PC-9 (cell line): ENCODE measurements at regions not wholly inside any gene's neighbourhood (a gene's known extent, or its start where the extent isn't known, plus 50 kb on each side); places are given as distances from the start of the nearest gene placed in this dataset.

Source experiments
- BruUV-seq: library from RNA; stranded (reverse); fragments of 400-500 nt; replicated peaks from 2 replicates; lab custom pipeline; 2021; lab: Mats Ljungman, UMichigan
- CTCF ChIA-PET: fragments of 300-600 bp; sonication (Branson Sonifier 250); formaldehyde crosslinking; loops from one replicate; lab custom pipeline; 2022; ENCODE audit warnings: antibody characterized with exemption; lab: Charles Lee
- POLR2A ChIA-PET: fragments of 300-600 bp; sonication (Branson Sonifier 250); formaldehyde crosslinking; loops from one replicate; lab custom pipeline; 2022; ENCODE audit warnings: antibody characterized with exemption; ENCODE audit not compliant: unreplicated experiment; lab: Charles Lee
- DNase-seq, 2 experiments: peaks; one replicate each; pipeline versions ENCODE4 v3.0.0 to v3.0.0-alpha.2; 2015 to 2022; ENCODE audit warnings: mixed read lengths in 1 of 2
- H2AFZ ChIP-seq: fragments of 200-600 bp; sonication (generic); 2 replicates; pipeline ENCODE4 v1.8.1; 2017; ENCODE audit warnings: antibody characterized with exemption
- H3F3A ChIP-seq: fragments of 200-600 bp; sonication (generic); 2 replicates; pipeline ENCODE4 v1.8.1; 2017; ENCODE audit warnings: antibody characterized with exemption, mild to moderate bottlenecking, low read depth; ENCODE audit not compliant: insufficient read depth
- H3K27ac ChIP-seq: fragments of 200-600 bp; sonication (generic); 2 replicates; pipeline ENCODE4 v1.6.1; 2016; ENCODE audit warnings: mixed run types
- H3K27me3 ChIP-seq: fragments of 200-600 bp; sonication (generic); 2 replicates; pipeline ENCODE4 v1.6.1; 2016; ENCODE audit warnings: low read depth, mixed run types; ENCODE audit not compliant: insufficient read depth
- H3K36me3 ChIP-seq: fragments of 200-600 bp; sonication (generic); 2 replicates; pipeline ENCODE4 v1.6.1; 2016; ENCODE audit warnings: low read depth, mixed run types
- H3K4me1 ChIP-seq: fragments of 200-600 bp; sonication (generic); replicated peaks from 2 replicates; pipeline ENCODE4 v1.6.1; 2016; ENCODE audit warnings: mixed run types; ENCODE audit not compliant: insufficient read depth
- H3K4me2 ChIP-seq: fragments of 200-600 bp; sonication (generic); 2 replicates; pipeline ENCODE4 v1.6.1; 2017; ENCODE audit warnings: mixed run types
- H3K4me3 ChIP-seq: fragments of 200-600 bp; sonication (generic); 2 replicates; pipeline ENCODE4 v1.6.1; 2016; ENCODE audit warnings: mixed run types
- H3K79me2 ChIP-seq: fragments of 200-600 bp; sonication (generic); 2 replicates; pipeline ENCODE4 v1.6.1; 2017; ENCODE audit warnings: low read depth, mixed run types
- H3K9me2 ChIP-seq: fragments of 200-600 bp; sonication (generic); 2 replicates; pipeline ENCODE4 v1.8.1; 2017; ENCODE audit warnings: mild to moderate bottlenecking; ENCODE audit not compliant: insufficient read depth
- H3K9me3 ChIP-seq: fragments of 200-600 bp; sonication (generic); 2 replicates; pipeline ENCODE4 v1.8.1; 2016; ENCODE audit warnings: low read depth; ENCODE audit not compliant: insufficient read depth
- H4K20me1 ChIP-seq: fragments of 200-600 bp; sonication (generic); 2 replicates; pipeline ENCODE4 v1.8.1; 2017; ENCODE audit not compliant: insufficient read depth
- EZH2 ChIP-seq: fragments of 200-600 bp; sonication (generic); IDR thresholded peaks from 2 replicates; pipeline ENCODE4 v1.8.0; 2017; ENCODE audit warnings: antibody characterized with exemption, low read depth
- intact Hi-C: fragments of 100-400 bp; cut with micrococcal nuclease; formaldehyde crosslinking; loops from one replicate; pipeline ENCODE4 v1.10.0; 2022; ENCODE audit not compliant: unreplicated experiment
- TF ChIP-seq, protein P1 (sequence below): fragments of 200-600 bp; sonication (generic); conservative IDR thresholded peaks from 2 replicates; pipeline ENCODE4 v1.6.1; 2017; ENCODE audit warnings: mixed run types, antibody characterized with exemption, mild to moderate bottlenecking, moderate library complexity

DNA sequence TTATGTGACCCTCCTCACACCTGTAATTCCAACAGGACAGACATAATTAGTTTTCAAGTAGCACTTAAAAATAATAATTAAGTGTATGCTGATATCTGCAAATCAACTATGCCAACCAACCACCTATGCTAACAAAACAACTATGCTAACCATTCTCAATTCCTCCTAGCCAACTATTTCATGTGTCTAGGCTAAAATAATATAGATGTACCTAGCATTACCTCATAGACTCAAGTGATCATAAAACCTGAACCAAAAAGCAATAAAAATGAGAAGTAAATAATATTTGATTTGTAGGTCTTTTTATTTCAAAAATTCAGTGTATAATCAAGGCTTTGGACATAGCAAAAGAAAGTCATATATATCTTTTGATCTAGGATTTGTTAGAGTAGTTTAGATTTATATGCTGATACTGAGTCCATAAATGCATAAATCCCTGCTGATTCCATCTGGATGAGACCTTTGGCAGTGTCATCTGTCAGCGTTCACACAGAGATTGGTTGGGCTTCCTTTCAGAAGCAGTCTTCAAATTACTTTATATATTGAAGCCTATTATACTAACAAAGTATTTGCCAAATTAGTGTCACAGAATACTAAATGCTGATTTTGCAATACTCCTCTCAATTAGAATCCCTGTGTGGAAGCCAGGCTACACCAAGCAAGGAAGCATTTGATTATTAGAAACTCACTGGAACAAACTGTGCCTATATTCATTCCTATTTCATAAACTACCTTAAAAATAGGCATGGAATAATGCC is 101.4 kb upstream of the PPM1H start:
- CTCF ChIA-PET, result no interaction called here

DNA sequence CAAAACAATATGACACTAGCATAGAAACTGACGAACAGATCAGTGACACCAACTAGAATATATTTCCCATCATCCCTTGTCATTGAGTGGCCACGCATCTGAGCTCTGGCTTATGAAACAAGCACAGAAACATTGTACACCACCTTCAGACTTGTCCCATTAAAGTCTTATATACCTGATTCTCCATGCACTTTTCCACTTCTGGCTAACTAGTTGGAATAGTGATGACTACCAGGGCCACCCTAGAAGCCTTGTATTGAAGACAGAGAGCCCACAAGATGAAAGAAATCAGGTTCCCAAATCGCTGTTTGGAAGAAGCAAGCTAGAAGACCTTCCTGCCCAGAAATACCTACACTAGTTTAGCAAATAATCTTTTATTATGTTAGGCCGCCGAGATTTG is 99.7 kb upstream of the PPM1H start:
- Histone ChIP-seq H3K79me2 (no peaks in the 10 kb centered on the region), H3K27ac (no peak overlapping the region), H3K36me3 (no peaks in the 10 kb centered on the region), H3K4me1 (no peaks in the 10 kb centered on the region), H2AFZ (no peak overlapping the region; the same call in 1 of the 2 replicates), H3F3A (no peaks in the 10 kb centered on the region), H3K27me3 (no peaks in the 10 kb centered on the region), H4K20me1 (no peaks in the 10 kb centered on the region), H3K9me2 (no peaks in the 10 kb centered on the region), H3K9me3 (no peaks in the 10 kb centered on the region), H3K4me2 (no peak overlapping the region), H3K4me3 (no peak overlapping the region)
- intact Hi-C loops, result no loop called here
- ChIA-PET CTCF (no interaction called here), POLR2A (interaction anchor here (0.7 kb wide), 1 partner anchor 37 kb away, joined by 3 read pairs; no protein-coding TSS in a partner anchor)
- no TSS peak for BruUV-seq
- DNase-seq, result no peak
- no peak for TF ChIP-seq EZH2
- TF ChIP-seq, protein P1, sequence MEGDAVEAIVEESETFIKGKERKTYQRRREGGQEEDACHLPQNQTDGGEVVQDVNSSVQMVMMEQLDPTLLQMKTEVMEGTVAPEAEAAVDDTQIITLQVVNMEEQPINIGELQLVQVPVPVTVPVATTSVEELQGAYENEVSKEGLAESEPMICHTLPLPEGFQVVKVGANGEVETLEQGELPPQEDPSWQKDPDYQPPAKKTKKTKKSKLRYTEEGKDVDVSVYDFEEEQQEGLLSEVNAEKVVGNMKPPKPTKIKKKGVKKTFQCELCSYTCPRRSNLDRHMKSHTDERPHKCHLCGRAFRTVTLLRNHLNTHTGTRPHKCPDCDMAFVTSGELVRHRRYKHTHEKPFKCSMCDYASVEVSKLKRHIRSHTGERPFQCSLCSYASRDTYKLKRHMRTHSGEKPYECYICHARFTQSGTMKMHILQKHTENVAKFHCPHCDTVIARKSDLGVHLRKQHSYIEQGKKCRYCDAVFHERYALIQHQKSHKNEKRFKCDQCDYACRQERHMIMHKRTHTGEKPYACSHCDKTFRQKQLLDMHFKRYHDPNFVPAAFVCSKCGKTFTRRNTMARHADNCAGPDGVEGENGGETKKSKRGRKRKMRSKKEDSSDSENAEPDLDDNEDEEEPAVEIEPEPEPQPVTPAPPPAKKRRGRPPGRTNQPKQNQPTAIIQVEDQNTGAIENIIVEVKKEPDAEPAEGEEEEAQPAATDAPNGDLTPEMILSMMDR, result no peak

More for the DNA sequence above, 101.4 kb upstream of the PPM1H start:
- Histone ChIP-seq H3K9me3 (no peaks in the 10 kb centered on the region), H3K9me2 (no peaks in the 10 kb centered on the region), H3K79me2 (no peaks in the 10 kb centered on the region), H3K36me3 (no peaks in the 10 kb centered on the region), H3K4me3 (no peak overlapping the region), H3K27me3 (no peaks in the 10 kb centered on the region), H3K4me1 (no peaks in the 10 kb centered on the region), H2AFZ (no peak overlapping the region), H3F3A (no peaks in the 10 kb centered on the region), H3K4me2 (no peak overlapping the region), H4K20me1 (no peaks in the 10 kb centered on the region), H3K27ac (no peak overlapping the region)
- intact Hi-C loops, result no loop called here
- no peak for DNase-seq
- no TSS peak for BruUV-seq
- TF ChIP-seq, protein P1, result no peak
- no peak for TF ChIP-seq EZH2
- POLR2A ChIA-PET, result no interaction called here

DNA sequence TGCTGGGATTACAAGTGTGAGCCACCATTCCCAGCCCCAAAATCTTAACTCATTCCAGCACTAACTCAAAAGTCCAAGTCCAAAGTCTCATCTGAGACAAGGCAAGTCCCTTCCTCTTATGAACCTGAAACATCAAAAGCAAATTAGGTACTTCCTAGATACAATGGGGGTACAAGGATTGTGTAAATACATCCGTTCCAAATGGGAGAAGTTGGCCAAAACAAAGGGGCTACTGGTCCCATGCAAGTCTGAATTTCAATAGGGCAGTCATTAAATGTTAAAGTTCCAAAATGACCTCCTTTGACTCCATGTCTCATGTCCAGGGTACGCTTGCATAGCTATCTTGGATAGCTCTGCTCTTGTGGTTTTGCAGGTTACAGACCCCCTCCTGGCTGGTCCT is 94.7 kb upstream of the PPM1H start:
- no peak overlapping the region for H2AFZ ChIP-seq
- H3K9me2 ChIP-seq, result no peaks in the 10 kb centered on the region
- no peak overlapping the region for H3K4me3 ChIP-seq
- TF ChIP-seq, protein P1, result no peak
- TF ChIP-seq EZH2, result no peak
- H3K4me2 ChIP-seq, result no peak overlapping the region
- H3K36me3 ChIP-seq, result no peaks in the 10 kb centered on the region
- no peaks in the 10 kb centered on the region for H3F3A ChIP-seq
- no TSS peak for BruUV-seq
- no peaks in the 10 kb centered on the region for H3K4me1 ChIP-seq
- H3K9me3 ChIP-seq, result no peaks in the 10 kb centered on the region
- no peak for DNase-seq
- no peaks in the 10 kb centered on the region for H3K79me2 ChIP-seq
- no peaks in the 10 kb centered on the region for H3K27me3 ChIP-seq
- ChIA-PET POLR2A (no interaction called here), CTCF (no interaction called here)
- intact Hi-C loops, result no loop called here
- no peak overlapping the region for H3K27ac ChIP-seq
- H4K20me1 ChIP-seq, result no peaks in the 10 kb centered on the region
